Adrenal gland (tissue), 9 donors: ENCODE measurements at regions not wholly inside any gene's neighbourhood (a gene's known extent, or its start where the extent isn't known, plus 50 kb on each side); places are given as distances from the start of the nearest gene placed in this dataset.

Experiments
- DNase-seq, 7 donors: peaks; one replicate each; pipeline ENCODE4 v3.0.0-alpha.2; 2019 to 2020
- H3K27ac ChIP-seq, 5 donors: fragments of 200-600 bp; sonication (generic) in 4 of 5; 1 replicate in 3 of 5; 2 replicates in 2 of 5; pipeline versions ENCODE4 v1.5.1 to v1.8.0; 2016 to 2020; ENCODE audit warnings: mild to moderate bottlenecking in 1 of 5
- H3K27me3 ChIP-seq: fragments of 200-600 bp; 2 replicates; pipeline ENCODE4 v1.8.0; 2021
- H3K36me3 ChIP-seq, 2 donors: fragments of 200-600 bp; replicated peaks in 1 of 2; 1 replicate in 1 of 2; 2 replicates in 1 of 2; pipeline versions ENCODE4 v1.5.1 to v1.8.0; 2018 to 2022
- H3K4me1 ChIP-seq, 2 donors: fragments of 200-600 bp; replicated peaks in 1 of 2; 1 replicate in 1 of 2; 2 replicates in 1 of 2; pipeline versions ENCODE4 v1.5.1 to v1.8.0; 2018 to 2021
- H3K4me3 ChIP-seq, 4 donors: fragments of 200-600 bp; sonication (generic) in 3 of 4; one replicate each; pipeline ENCODE4 v1.5.1; 2016 to 2018
- H3K9me3 ChIP-seq, 3 donors: fragments of 200-600 bp; sonication (generic) in 1 of 3; replicated peaks in 1 of 3; 1 replicate in 2 of 3; 2 replicates in 1 of 3; pipeline versions ENCODE4 v1.5.1 to v1.8.0; 2016 to 2021
- CTCF ChIP-seq, 6 experiments: fragments of 450-650 bp in 4 of 6; fragments of 200-600 bp in 2 of 6; sonication (generic) in 1 of 6; IDR thresholded peaks; 1 replicate in 5 of 6; 2 replicates in 1 of 6; pipeline versions ENCODE4 v1.5.1 to v1.8.0; 2016 to 2021; ENCODE audit warnings: antibody characterized with exemption in 6 of 6, mild to moderate bottlenecking in 2 of 6, moderate library complexity in 1 of 6
- POLR2A ChIP-seq, 2 donors: fragments of 450-650 bp; IDR thresholded peaks; one replicate each; pipeline ENCODE4 v1.6.1; 2017; ENCODE audit warnings: antibody characterized with exemption in 2 of 2, mild to moderate bottlenecking in 2 of 2, moderate library complexity in 1 of 2
- WGBS, 4 donors: extraction: QIAGEN DNeasy Blood & Tissue Kit in 2 of 4; methylation state at CpG; one replicate each; pipeline versions ENCODE4 v1.1.5 to v1.1.7; 2013 to 2017; 5-methylcytosine and 5-hydroxymethylcytosine counted together
- intact Hi-C, 2 donors: fragments of 100-400 bp; cut with DNase I; formaldehyde crosslinking; loops; one replicate each; pipeline versions ENCODE4 v1.14.1 to v1.15.0; 2022 to 2023
- donor health status: healthy with polysubstance abuse.
- donor health status: Bipolar disorder and iron deficiency.
- donor health status: DM: yes; HTN: yes; CAD: no.
- donor health status: DM: no; HTN: no; CAD: no.
- donor health status: DM: no; HTN: no; CAD: no.

- WGBS, 4 donors, result 71 to 82% (median 75%) methylated on average over 3 of the region's 3 CpGs
- Histone ChIP-seq H3K9me3 (no peaks in the 10 kb centered on the region), H3K36me3 (no peaks in the 10 kb centered on the region), H3K27me3 (no peaks in the 10 kb centered on the region), H3K4me3 (no peak overlapping the region), H3K27ac (no peak overlapping the region), H3K4me1 (no peaks in the 10 kb centered on the region)
- intact Hi-C loops, result no loop called here
- DNase-seq, result no peak
- TF ChIP-seq CTCF (IDR thresholded peaks at IDR 0.05) (no peak), POLR2A (IDR thresholded peaks at IDR 0.05) (no peak)
These were observed 334.2 kb upstream of the MAGI2 start for GRCh38 chr7:79787623-79788022.

DNA sequence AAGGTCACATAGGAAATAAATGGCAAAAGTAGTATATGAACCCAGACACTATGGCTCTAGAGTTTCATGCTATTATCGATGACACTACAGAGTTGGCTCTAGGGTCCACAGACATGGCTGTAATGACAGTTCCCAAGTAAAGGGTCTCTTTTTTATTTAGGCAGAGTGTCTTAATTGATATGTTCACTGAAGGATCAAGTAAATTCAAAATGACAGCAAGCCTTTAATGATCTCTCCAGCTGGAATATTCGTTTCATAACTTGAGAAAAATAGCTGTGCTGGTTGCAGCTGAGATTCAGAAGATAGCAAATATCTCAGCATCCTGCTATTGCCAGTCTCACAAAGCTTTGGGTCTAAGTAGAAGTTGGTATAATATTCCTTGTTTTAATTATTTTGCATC, 333.6 kb upstream of the MAGI2 start:
- no peaks in the 10 kb centered on the region for H3K9me3 ChIP-seq
- no peak overlapping the region for H3K4me3 ChIP-seq
- H3K27me3 ChIP-seq, result no peaks in the 10 kb centered on the region
- DNase-seq, result no peak
- H3K4me1 ChIP-seq, result no peaks in the 10 kb centered on the region
- TF ChIP-seq POLR2A (IDR thresholded peaks at IDR 0.05), result no peak
- TF ChIP-seq CTCF (IDR thresholded peaks at IDR 0.05), result no peak
- 64 to 70% (median 69%) methylated on average over 2 of the region's 2 CpGs for WGBS, 4 donors
- no peaks in the 10 kb centered on the region for H3K36me3 ChIP-seq
- intact Hi-C loops, result no loop called here
- no peak overlapping the region for H3K27ac ChIP-seq

DNA sequence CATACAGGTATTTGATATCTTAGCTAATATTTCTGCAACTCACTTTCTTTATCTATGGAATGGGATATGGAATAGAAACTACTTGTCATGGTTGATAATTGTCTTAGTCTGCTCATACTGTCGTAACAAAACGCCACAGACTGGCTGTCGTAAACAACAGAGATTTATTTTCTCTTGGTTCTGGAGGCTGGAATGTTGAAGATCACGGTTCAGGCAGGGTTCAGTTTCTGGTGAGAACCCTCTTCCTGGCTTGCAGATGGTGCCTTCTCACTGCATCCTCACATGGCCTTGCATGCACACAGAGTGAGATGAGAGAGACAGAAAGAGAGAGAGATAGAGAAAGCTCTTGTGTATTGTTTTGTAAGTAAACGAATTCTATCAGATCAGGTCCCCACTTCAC, 332.7 kb upstream of the MAGI2 start:
- no peaks in the 10 kb centered on the region for H3K27me3 ChIP-seq
- no peaks in the 10 kb centered on the region for H3K4me1 ChIP-seq
- no peak overlapping the region for H3K4me3 ChIP-seq
- no peak for TF ChIP-seq POLR2A (IDR thresholded peaks at IDR 0.05)
- TF ChIP-seq CTCF (IDR thresholded peaks at IDR 0.05), result no peak
- H3K27ac ChIP-seq, result no peak overlapping the region
- no peaks in the 10 kb centered on the region for H3K36me3 ChIP-seq
- DNase-seq, result no peak
- intact Hi-C loops, result no loop called here
- no peaks in the 10 kb centered on the region for H3K9me3 ChIP-seq
- WGBS, 4 donors, result 63 to 75% (median 69%) methylated on average over 5 of the region's 5 CpGs

- H3K4me3 ChIP-seq, result no peak overlapping the region
- intact Hi-C loops, result no loop called here
- H3K27me3 ChIP-seq, result no peaks in the 10 kb centered on the region
- 67 to 76% (median 74%) methylated on average over 3 of the region's 3 CpGs for WGBS, 4 donors
- DNase-seq, result no peak
- no peaks in the 10 kb centered on the region for H3K36me3 ChIP-seq
- H3K9me3 ChIP-seq, result no peaks in the 10 kb centered on the region
- H3K27ac ChIP-seq, result no peak overlapping the region
- TF ChIP-seq POLR2A (IDR thresholded peaks at IDR 0.05) (no peak), CTCF (IDR thresholded peaks at IDR 0.05) (no peak)
- no peaks in the 10 kb centered on the region for H3K4me1 ChIP-seq
These were observed 332.1 kb upstream of the MAGI2 start for GRCh38 chr7:79785556-79785955.
